ENCODE measurements at regions not wholly inside any gene's neighbourhood (a gene's known extent, or its start where the extent isn't known, plus 50 kb on each side); places are given as distances from the start of the nearest gene placed in this dataset.
A peak's percentile ranks its signal among the peaks of the same experiment; 100 is the strongest.

DNA sequence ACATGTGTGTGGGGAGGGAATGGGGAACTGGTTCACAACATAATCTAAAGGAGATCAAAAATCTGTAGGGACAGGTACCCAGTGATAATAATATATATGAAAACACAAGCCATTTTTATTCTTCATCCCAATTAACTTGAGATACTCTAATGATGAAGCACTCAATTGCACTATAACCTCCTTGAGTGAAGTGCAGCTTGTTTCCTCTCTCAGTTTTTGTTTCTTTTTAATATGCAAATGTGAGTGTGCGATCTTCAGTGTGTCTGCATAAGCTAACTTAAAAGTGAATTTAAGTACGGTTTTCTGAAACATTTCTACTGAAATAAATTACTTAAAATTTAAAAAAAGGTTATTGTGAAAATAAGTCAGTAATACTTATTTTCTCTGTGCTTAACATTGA, 623.5 kb downstream of the CDH11 start:
- no peak overlapping the region for H3K4me3 ChIP-seq (ENCODE audit: low read depth, low read length)
- DNase-seq (ENCODE audit: low read depth), result no peak

DNA sequence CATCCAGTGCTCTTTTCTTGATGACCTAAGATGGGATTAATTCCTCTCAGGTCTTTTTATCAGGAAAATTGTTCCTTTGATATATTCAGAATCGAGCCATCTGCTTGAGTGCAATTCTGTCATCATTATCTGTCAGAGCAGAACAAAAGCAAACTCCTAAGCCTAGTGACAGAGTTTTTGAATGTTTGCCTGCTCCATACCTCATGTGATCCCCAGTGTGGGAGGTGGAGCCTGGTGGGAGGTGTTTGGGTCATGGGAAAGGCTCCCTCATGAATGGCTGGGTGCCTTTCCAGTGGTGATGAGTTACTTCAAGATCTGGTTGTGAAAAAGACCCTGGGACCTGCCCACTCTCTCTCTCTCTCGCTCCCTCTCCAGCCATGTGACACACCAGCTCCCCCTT, 628.2 kb downstream of the CDH11 start:
- no peak overlapping the region for H3K4me3 ChIP-seq (ENCODE audit: low read depth, low read length)
- no peak for DNase-seq (ENCODE audit: low read depth)

DNA sequence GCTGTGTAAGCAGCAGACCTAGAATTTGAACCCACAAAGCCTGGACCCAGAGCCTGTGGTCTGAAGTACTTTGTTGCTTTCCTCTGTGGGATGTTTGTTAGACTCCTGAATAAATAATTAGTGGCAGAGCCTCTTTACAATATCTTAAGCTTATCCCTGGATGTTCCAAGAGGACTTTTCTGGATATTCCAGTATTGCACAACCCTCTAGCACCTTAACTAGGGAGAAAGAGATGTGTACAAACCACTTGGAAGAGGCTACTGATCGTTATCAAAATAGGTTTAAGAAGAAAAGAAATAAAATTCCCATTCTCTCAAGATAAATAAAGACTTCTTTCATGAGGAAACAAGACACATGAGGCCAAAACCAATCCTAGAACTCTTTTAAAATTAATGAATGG, 632.4 kb downstream of the CDH11 start:
- no peak for DNase-seq (ENCODE audit: low read depth)
- H3K4me3 ChIP-seq (ENCODE audit: low read depth, low read length), result no peak overlapping the region

DNA sequence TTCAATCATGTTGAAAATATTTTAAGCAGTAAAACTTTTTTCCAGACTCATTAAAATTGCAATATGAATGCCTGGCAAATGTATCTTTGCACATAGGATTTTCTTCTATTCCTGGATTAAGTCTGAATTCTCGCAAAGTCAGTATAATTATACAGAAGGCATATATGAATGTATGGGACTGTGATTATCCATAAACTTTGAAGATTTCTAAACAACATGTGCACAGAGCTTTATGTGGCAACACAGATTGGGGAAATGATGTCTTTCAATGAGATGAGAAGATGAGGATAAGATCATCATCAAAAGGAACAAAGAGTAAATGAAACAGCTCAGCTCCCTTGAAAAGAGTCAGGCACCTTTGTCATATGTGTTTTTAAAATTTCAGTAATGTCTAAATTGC, 635.3 kb downstream of the CDH11 start:
- no peak overlapping the region for H3K4me3 ChIP-seq (ENCODE audit: low read depth, low read length)
- DNase-seq (ENCODE audit: low read depth), result no peak

DNA sequence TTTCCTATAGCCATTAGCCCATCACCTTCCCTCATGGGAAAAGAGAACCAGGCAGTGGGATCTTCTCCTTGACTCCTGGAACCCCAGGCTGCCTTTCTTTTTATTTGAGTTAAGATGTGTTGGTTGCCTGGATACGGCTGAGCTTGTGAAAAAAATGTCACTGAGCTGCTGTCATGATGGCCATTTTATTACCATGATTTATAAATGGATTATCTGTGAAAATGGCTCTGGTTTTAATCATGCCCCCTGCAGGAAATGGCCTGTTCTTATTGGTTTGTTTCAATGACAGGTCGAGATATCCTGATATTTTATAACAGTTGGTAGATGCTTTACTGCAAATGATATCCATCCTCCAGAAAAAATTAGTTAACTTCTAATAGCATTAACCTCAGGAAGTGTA, 640.4 kb downstream of the CDH11 start:
- H3K4me3 ChIP-seq (ENCODE audit: low read depth, low read length), result no peak overlapping the region
- DNase-seq (ENCODE audit: low read depth), result no peak

DNA sequence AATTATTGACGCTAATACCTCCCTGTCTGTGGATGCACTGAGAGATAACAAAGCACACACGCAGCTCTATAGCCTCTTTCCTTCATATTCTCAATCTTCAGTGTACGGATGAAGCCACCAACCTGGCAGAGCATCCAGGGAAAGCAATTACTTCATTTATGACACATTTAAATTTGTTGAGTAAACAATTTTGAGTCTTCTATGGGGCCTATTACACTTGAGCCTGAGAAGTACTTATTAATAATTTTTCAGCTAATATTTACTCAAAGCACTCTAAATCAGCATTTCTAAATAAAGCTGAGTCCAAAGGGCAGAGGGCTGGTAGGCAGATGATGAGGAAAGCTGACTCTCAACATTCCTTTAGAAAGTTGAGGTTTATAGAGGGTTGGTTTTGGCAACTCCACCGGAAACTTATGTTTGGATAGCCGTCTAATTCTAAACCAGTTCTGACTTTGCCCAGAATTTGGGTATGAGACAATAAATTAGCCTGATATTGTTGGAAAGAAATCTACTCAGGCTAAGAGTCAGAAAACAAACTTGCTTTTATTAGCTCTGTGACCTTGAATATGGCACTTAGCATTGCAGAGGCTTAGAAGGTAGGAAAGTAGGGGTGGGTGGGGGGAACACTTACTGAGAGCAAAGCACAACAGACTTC, 643.5 kb downstream of the CDH11 start:
- peak; percentile 61 for DNase-seq (ENCODE audit: low read depth)
- no peak overlapping the region for H3K4me3 ChIP-seq (ENCODE audit: low read depth, low read length)

DNA sequence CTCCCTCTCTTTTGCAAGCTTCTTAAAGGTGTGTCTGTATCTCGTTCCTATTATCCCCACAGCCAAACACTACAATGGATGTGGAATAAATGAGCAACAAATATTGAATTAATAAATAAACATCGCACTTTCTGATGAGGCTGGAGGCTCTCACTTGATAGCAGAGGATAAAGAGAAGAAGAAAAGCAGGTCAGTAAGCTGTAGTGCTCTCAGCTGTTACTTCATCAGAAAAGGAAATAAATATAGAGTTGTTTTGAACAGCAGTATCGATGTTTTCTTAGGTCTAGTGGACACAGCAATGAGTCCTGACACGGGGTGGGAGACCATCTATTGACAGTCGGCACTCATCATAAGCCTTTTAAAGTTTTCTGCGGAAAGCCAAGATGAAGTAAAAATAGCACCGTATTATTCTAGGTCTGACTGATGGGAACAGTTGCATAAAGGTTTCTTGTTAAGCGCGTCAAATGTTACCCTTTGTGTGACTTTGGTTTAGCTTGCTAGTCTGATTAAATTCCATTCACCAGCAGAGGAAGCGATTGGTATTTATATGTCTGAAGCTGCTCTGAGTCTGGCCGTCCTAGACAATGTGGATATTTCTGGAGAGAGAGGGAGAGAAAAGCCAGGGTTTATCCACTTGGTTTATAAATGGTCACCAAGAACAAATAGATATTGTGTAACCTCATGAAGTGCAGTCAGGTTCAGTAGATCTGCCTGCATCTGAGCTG, 646.1 kb downstream of the CDH11 start:
- H3K4me3 ChIP-seq (ENCODE audit: low read depth, low read length), result no peak overlapping the region
- peak; percentile 71 for DNase-seq (ENCODE audit: low read depth)

DNA sequence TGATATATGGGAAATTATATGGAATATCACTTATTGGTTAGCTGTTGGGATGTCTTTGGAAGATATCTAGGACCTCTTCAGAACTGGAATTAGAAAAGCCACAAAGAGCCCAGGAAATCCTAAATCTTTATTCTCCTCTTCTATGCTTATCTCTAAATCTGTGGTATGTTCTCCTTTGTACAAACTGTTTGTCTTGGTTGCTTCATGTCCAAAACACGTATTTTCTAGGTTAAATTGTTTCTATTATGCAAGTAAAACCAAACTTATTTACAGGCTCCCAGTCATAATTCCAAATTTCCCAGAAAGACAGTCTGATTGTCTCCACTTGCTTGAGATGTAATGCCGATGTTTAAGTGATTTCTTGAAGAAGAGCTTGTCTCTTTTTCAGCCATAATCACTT, 650.9 kb downstream of the CDH11 start:
- no peak for DNase-seq (ENCODE audit: low read depth)
- H3K4me3 ChIP-seq (ENCODE audit: low read depth, low read length), result no peak overlapping the region

DNA sequence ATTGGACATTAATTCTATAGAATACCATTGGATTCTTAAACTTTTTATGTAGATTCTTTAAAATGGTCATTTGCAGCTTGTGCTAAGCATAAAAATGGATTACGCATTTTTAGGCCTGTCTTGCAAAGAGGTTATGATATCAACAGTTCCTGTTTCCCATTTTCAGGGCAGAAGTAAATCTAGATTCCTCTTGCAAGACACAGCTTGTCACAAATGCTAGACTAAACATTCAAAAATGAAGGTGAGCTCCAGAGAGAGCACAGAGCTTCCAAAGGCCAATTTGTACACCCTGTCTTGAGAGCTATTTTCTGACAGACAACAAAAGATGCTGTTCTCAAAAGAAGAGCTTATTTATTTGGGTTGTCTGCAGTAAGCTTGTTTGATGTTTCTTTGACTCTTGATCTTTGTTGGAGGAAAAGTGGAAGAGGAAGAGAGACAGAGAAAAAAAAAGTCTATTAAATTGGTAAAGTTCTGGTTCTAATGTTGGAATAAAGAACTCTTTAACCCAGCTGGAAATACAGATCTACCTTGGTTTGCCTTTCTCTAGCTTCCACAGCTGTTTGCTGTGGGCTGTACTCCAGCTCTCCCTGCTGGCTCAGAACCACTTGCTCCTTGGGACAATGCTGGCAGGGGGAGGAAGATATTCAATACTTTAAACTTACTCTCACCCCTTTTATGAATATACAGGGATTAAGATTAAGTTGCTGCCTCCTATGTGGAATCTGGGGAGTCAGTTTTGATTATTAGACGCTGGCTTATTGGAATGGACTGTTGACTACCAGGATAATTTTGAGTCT, 651.8 kb downstream of the CDH11 start:
- no peak for DNase-seq (ENCODE audit: low read depth)

DNA sequence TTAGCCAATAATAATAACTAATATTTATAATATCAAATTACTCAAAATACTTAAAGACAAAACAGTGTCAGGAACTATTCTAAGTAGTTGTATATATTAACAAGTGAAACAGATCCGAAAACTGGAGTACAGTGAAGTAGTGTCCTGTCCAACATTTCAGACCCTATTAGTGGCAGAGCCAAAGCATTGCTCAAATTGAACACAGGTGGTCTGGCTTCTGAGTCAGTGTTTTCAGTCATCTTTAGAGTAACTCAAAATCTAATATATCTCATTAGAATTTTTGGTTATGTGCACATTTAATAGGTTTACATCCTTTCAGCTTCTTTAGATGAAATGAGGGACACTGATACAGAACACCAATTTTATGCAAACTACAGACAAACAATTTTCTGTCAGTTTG, 652.5 kb downstream of the CDH11 start:
- no peak overlapping the region for H3K4me3 ChIP-seq (ENCODE audit: low read depth, low read length)
- DNase-seq (ENCODE audit: low read depth), result no peak

More for the DNA sequence above, 651.8 kb downstream of the CDH11 start:
- H3K4me3 ChIP-seq (ENCODE audit: low read depth, low read length), result no peak overlapping the region

DNA sequence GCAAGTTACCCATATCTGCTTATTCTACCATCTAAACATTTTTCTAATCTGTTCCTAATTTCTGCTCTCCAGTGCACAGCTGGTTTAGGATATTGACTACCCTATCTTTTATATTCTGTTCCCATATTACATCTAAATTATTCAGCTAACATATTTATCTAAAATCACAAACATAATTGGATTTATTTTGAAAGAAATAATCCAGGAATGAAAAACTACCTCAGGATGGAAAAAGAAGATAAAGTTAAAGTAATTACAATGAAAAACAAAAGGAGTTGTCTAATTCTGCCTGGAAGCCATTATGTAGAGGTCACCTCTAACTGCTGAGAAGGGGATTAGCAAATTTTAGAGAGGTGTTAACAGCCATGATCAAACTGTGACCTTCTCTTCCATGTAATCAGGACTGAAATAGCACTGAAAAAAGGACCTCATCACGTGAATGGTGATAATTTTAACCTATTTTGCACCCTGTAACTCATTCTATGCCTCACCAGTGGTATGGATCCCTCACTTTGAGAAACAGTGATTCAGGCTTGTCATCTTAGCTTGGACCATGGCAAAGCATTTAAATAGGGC, 653.3 kb downstream of the CDH11 start:
- no peak for DNase-seq (ENCODE audit: low read depth)
- no peak overlapping the region for H3K4me3 ChIP-seq (ENCODE audit: low read depth, low read length)

DNA sequence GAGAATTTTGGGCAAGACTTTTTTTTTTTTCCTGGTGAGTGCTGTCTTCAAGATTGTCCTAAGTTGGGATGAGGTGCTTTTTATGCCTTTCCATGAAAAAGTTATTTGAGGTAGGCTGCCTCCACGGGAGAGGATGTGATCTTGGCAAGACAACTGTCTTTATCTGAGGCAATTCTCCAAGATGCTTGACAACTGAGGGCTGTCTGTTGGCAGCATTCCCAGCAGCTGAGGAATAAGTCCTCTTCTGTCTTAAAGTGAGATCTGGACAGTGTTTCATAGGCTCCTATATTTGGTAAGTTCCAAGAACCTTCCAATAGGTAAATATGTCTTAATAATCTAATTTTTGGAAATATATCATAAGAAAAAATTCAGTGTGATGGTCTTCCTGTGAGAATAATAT, 662.0 kb downstream of the CDH11 start:
- no peak overlapping the region for H3K4me3 ChIP-seq (ENCODE audit: low read depth, low read length)
- peak; percentile 87 for DNase-seq (ENCODE audit: low read depth)

DNA sequence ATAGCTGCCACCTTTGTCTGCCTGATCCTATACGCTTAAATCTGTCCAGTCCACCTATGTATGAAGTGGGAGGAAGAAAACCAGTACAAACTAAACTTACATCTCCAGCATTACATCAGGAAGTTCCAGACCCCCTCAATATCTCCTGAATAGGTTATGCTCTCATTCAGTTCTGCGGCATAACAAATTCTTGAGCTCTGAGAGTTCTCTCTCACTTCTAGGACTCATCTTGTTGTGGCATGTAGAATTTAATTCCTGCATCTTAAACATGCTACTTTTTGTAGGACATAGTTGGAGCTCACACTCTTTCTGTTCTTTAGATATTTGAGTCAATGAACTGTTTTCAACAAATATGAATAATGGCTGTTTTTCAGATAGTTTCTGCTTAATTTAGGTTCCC, 662.5 kb downstream of the CDH11 start:
- DNase-seq (ENCODE audit: low read depth), result no peak
- no peak overlapping the region for H3K4me3 ChIP-seq (ENCODE audit: low read depth, low read length)

DNA sequence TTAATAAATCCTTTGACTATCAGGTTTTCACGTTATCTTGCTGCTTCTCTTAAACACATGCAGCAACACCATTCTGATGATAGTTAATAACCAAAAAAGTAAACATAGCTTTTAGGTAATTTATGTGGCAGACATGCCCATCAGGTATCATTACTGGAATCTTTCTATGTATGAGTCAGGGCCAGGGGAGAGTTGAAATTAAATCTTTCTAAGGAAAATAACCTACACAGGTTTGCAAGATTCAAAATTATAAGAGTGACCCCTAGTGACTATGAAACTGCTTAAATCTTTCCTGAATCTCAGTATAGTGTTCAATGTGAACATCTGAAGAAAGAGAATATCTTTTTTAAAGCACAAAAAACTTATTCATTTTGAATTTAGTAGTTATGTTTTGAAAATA, 666.6 kb downstream of the CDH11 start:
- DNase-seq (ENCODE audit: low read depth), result no peak
- H3K4me3 ChIP-seq (ENCODE audit: low read depth, low read length), result no peak overlapping the region

DNA sequence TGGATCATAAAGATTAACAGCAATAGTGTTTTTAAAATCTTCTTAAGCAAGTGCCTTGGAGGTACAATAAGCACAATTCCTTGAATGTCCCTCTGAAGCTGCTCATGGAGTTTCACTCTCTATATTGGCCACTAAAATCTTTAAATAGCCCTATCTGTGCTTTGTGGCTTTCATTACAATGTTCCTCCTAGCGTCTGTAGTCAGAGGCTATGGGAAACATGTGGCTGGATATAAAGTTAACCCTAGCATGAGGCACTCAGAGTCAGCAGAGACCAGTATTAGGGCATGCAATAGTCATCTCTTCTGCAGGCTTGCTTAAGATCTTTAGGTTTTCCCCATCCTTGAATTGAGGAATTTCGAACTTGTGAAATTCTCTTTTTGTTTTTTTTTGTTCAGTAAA, 668.2 kb downstream of the CDH11 start:
- no peak for DNase-seq (ENCODE audit: low read depth)
- H3K4me3 ChIP-seq (ENCODE audit: low read depth, low read length), result no peak overlapping the region

DNA sequence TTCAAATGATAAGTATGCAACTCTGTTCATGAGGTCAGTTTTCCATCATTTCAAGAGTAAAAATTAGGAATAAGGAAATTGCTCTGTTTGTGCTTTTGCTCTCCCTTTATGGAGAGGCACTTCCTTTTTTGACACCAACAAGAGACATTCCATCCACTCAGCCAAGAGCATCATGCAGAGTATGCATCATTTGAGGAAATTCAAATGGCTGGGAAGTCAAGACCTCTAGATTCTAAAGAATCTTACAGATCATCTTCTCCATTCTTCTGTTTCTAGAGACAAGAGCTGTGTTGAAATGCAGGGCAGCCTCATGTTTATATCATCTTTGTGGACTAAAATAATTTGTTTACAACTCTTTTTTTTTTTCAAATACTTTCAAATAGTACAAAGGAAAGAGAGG, 669.4 kb downstream of the CDH11 start:
- DNase-seq (ENCODE audit: low read depth), result peak; percentile 44
- no peak overlapping the region for H3K4me3 ChIP-seq (ENCODE audit: low read depth, low read length)

DNA sequence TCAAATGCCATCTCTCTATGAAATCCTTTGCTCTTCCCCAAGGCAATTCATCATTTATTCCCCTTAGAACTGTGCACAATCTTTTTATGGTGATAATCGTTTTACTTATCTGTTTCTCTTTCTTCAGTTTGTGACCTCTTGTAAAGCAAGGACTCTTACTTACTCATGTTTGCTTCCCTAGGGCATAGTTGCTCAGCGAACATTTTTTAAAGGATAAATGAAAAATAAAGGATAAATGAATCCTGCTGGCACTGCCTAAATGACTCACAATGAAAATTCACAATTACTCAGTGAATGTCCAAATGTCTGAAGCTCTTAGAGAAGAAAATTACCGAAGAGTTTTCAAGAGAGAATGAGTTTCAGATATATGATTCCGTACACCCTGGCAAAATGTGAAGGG, 671.7 kb downstream of the CDH11 start:
- no peak overlapping the region for H3K4me3 ChIP-seq (ENCODE audit: low read depth, low read length)
- peak; percentile 31 for DNase-seq (ENCODE audit: low read depth)

DNA sequence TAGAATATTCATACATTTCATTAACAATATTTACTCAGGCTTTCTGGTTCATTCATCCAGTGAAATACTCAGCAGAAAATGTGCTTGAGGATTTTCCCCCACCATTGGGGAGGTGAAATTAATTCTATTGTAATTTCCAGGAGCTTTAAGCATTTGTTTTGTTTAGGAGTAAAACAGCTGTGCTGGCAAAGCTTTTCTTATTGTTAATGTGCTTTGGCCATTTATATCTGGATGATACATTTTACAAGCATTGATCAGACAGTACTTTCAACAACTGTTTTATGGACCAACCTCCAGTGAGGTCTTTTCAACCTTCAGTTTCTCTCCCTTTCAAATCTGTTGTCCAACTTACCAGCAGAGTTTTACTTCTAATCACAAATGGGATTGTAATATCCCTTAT, 672.4 kb downstream of the CDH11 start:
- DNase-seq (ENCODE audit: low read depth), result no peak
- no peak overlapping the region for H3K4me3 ChIP-seq (ENCODE audit: low read depth, low read length)

DNA sequence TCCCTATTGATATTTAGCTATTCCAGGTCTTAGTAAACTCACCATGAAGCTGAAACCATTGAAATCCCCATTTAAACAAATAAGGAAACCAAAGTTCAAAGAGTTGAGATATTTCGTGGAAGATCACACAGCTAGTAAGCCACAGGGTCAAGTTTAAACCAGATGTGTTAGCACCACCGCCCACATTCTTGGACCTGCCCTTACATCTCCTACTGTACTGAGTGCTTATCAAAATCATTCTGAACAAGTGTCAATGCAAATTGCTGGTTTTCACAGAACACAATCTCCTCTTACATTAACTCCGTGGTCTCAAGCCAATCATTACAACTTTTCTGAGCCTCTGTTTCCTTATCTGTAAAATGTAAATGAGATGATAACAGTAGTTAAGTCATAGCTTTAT, 676.2 kb downstream of the CDH11 start:
- H3K4me3 ChIP-seq (ENCODE audit: low read depth, low read length), result no peak overlapping the region
- DNase-seq (ENCODE audit: low read depth), result no peak

DNA sequence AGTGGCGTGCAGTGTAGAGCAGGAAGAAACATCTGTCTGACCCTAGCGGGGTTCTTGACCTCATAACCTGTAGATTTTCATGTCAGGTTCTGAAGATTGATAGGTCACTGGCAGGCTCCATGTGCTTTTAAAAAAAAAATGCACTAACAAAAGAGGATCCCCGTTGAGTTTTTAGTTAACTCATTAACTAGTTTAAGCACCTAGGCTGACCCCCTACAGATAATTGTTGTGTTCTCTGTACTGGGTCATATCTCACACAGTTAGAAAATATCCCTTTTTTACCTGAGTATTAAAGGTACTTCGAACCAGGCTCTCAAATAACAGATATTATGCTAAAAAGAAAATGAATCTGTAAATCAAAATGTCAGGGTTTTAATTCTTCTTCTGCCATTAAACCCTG, 676.6 kb downstream of the CDH11 start:
- no peak overlapping the region for H3K4me3 ChIP-seq (ENCODE audit: low read depth, low read length)
- no peak for DNase-seq (ENCODE audit: low read depth)

All from skeletal muscle cell (primary cell).